ENCODE measurements at regions not wholly inside any gene's neighbourhood (a gene's known extent, or its start where the extent isn't known, plus 50 kb on each side); places are given as distances from the start of the nearest gene placed in this dataset.

DNA sequence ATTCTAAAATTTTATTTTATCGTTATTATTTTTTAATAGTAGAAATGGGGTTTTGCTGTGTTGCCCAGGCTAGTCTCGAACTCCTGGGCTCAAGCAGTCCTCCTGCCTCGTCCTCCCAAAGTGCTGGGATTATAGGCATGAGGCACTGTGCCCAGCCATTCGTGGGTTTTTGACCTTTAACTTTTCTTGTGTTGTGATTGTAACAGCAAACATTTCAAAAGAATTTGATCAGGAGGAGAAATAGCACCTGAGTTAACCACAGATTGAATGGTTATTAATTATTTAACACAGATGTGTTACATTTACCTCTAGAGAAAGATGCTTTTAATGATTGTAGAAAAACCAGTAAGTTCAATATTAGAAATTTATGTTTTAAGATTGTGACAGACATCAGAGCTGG is 132.0 kb downstream of the HAUS1 start (continued):
- TF ChIP-seq ZNF398 (CRISPR knock-in tag; IDR thresholded peaks at IDR 0.05), result no peak
- no peak for TF ChIP-seq MAFK (IDR thresholded peaks at IDR 0.05; ENCODE audit: low read length)
- no peak for TF ChIP-seq ZNF354B (CRISPR knock-in tag; IDR thresholded peaks at IDR 0.05)
- no peak for TF ChIP-seq RBM15 (IDR thresholded peaks at IDR 0.05; ENCODE audit: insufficient read depth, low read length)
- no peak for TF ChIP-seq PCBP2 (IDR thresholded peaks at IDR 0.05; ENCODE audit: low read depth, low read length, poor library complexity, severe bottlenecking)

GRCh38 chr18:46237891-46238290 is 133.7 kb downstream of the HAUS1 start:
- no peak for FAIRE-seq
- intact Hi-C loops (cut with micrococcal nuclease), result no loop called here
- BruUV-seq (replicated peaks), result no TSS peak
- no peak for TF ChIP-seq PHB (CRISPR knock-in tag; IDR thresholded peaks at IDR 0.05)
- TF ChIP-seq SREBF1 (IDR thresholded peaks at IDR 0.05; ENCODE audit: borderline replicate concordance, low read depth, low read length), result no peak
- no peak for TF ChIP-seq ZNF518B (CRISPR knock-in tag; IDR thresholded peaks at IDR 0.05)
- TF ChIP-seq GTF2B (IDR thresholded peaks at IDR 0.05; ENCODE audit: extremely low read depth, insufficient read length), result no peak
- no peak for TF ChIP-seq NFIC (IDR thresholded peaks at IDR 0.05)
- no peak for TF ChIP-seq DPF2 (IDR thresholded peaks at IDR 0.05)
- TF ChIP-seq HOXB6 (CRISPR knock-in tag; IDR thresholded peaks at IDR 0.05; ENCODE audit: borderline replicate concordance), result no peak
- TF ChIP-seq ZMIZ1 (IDR thresholded peaks at IDR 0.05; ENCODE audit: low read depth in 2 of 2, low read length in 2 of 2), result no peak

More at GRCh38 chr18:46237891-46238290, 133.7 kb downstream of the HAUS1 start:
- ChIA-PET POLR2A (interaction anchor here (0.6 kb wide), 1 partner anchor 177 kb away, joined by 3 read pairs; no protein-coding TSS in a partner anchor), CTCF (ENCODE audit: low intra/inter-chr PET ratio) (no interaction called here)
- no peaks in the 10 kb centered on the region for H3K9me3 ChIP-seq (replicated peaks; ENCODE audit: control insufficient read depth, insufficient read depth, low read depth, low read length)
- no peak overlapping the region for H3K4me3 ChIP-seq
- H3K27me3 ChIP-seq (ENCODE audit: control insufficient read depth in 2 of 2, insufficient read depth in 2 of 2, low read length in 2 of 2), result no peaks in the 10 kb centered on the region
- no peak overlapping the region for H3K4me2 ChIP-seq (ENCODE audit: insufficient read depth, low read length)
- H3K79me2 ChIP-seq (ENCODE audit: control insufficient read depth, insufficient read depth, low read length), result peaks cover 28% of the 10 kb centered on the region; the same call in 2 of the 3 replicates
- peaks cover 2% of the 10 kb centered on the region for H3K9me1 ChIP-seq (ENCODE audit: control insufficient read depth, insufficient read depth, low read length)
- no peaks in the 10 kb centered on the region for H3K4me1 ChIP-seq (replicated peaks in 1 of 2; ENCODE audit: control insufficient read depth in 2 of 2, insufficient read depth in 2 of 2, low read length in 2 of 2)
- H3K36me3 ChIP-seq (ENCODE audit: control insufficient read depth, insufficient read depth, low read length), result peaks cover 3% of the 10 kb centered on the region; the same call in 1 of the 3 replicates
- no peak overlapping the region for H2AFZ ChIP-seq (ENCODE audit: low read depth, low read length)
- H3K27ac ChIP-seq (ENCODE audit: extremely low read depth, low read depth, low read length), result no peak overlapping the region
- ATAC-seq (no peak), DNase-seq (ENCODE audit: extremely low read depth in 1 of 4, low spot score in 3 of 4) (no peak)
- in situ Hi-C loops (cut with MboI), result no loop called here
- H4K20me1 ChIP-seq (replicated peaks; ENCODE audit: control insufficient read depth, insufficient read depth, low read length), result no peaks in the 10 kb centered on the region
- WGBS (ENCODE audit: insufficient coverage, low coverage, missing lambda C conversion rate), result 73% methylated on average over 1 of the region's 1 CpG
- H3K9ac ChIP-seq (ENCODE audit: insufficient read depth in 1 of 2, low read depth in 2 of 2, low read length in 2 of 2), result no peak overlapping the region
